Natural killer cell treated with Interleukin-12 subunit alpha and Interleukin-12 subunit beta and Interleukin-15 and Interleukin-18, amount 100 ng/mL, for 72 hours (primary cell): ENCODE measurements at regions not wholly inside any gene's neighbourhood (a gene's known extent, or its start where the extent isn't known, plus 50 kb on each side); places are given as distances from the start of the nearest gene placed in this dataset.

Experiments
- ATAC-seq, 2 donors: fragments of 150-1000 bp; cut with Tn5 transposase in 1 of 2; sonication (Bioruptor Pico), chemical (Tn5 transposase) in 1 of 2; 2 replicates each; pipeline ENCODE4 v1.10.0; 2021
- DNase-seq: peaks from one replicate; pipeline ENCODE4 v3.0.0; 2022; ENCODE audit warnings: low spot score
- H3K27ac Mint-ChIP-seq, 2 donors: 1 replicate in 1 of 2; 2 replicates in 1 of 2; pipeline ENCODE4 v1.8.0; 2022; ENCODE audit warnings: mixed read lengths in 2 of 2, mild to moderate bottlenecking in 1 of 2, moderate library complexity in 1 of 2
- H3K27me3 Mint-ChIP-seq, 2 donors: 1 replicate in 1 of 2; 2 replicates in 1 of 2; pipeline ENCODE4 v1.8.0; 2022; ENCODE audit warnings: mixed read lengths in 2 of 2
- H3K36me3 Mint-ChIP-seq: one replicate; pipeline ENCODE4 v1.8.0; 2022; ENCODE audit warnings: mixed read lengths
- H3K4me1 Mint-ChIP-seq, 2 donors: 1 replicate in 1 of 2; 2 replicates in 1 of 2; pipeline ENCODE4 v1.8.0; 2022; ENCODE audit warnings: low read depth in 2 of 2, mixed read lengths in 2 of 2, mild to moderate bottlenecking in 1 of 2
- H3K4me3 Mint-ChIP-seq: one replicate; pipeline ENCODE4 v1.8.0; 2022; ENCODE audit warnings: mixed read lengths
- H3K9me3 Mint-ChIP-seq: 2 replicates; pipeline ENCODE4 v1.8.0; 2022; ENCODE audit warnings: mixed read lengths

DNA sequence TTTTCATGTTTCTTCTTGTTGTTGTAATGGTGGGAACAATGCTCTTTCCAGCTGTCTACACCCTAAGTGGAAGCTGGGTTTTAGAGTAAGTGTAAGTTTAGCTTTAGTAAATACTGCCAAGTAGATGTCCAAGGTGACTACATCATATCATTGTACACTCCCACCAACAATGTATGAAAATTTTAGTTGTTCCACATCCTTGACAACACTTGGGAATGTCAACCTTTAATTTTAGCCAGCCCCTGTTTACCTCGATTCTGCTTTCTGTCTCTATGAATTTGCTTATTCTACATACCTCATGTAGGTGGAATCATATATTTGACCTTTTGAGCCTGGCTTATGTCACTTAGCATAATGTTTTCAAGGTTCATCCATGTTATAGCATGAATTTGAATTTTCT lies 93.0 kb downstream of the MTPAP start:
- H3K36me3 Mint-ChIP-seq: peaks cover 22% of the 10 kb centered on the region
- ATAC-seq (no peak), DNase-seq (no peak)
- H3K27me3 Mint-ChIP-seq: peaks cover 5 to 47% of the 10 kb centered on the region in 2 donors
- H3K4me3 Mint-ChIP-seq: no peak overlapping the region
- H3K27ac Mint-ChIP-seq: no peak overlapping the region
- peaks cover 7% of the 10 kb centered on the region for H3K9me3 Mint-ChIP-seq
- H3K4me1 Mint-ChIP-seq: peaks cover 0 to 3% of the 10 kb centered on the region in 2 donors

DNA sequence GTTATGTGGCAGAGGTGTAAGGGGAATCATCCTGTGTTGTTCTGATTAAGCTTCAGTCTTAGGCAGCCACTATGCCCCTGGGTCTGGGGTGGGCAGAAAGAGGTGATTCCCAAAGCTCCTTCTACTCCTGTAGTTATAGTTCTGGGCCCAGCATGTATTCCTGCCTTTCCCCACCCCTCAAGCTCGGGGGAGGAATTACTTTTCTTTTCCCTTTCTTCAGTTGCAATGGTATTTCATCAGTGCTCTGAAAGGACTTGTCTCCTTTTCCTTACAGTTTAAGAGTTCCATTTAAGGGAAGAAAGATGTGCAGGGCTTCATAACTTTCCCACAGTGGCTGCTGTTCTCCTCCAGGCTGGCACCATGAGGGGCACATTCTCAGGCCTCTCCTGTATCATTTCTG lies 94.2 kb downstream of the MTPAP start:
- peaks cover 3 to 45% of the 10 kb centered on the region in 2 donors for H3K27me3 Mint-ChIP-seq
- peaks cover 0 to 3% of the 10 kb centered on the region in 2 donors for H3K4me1 Mint-ChIP-seq
- ATAC-seq (no peak), DNase-seq (no peak)
- H3K27ac Mint-ChIP-seq: no peak overlapping the region
- peaks cover 7% of the 10 kb centered on the region for H3K9me3 Mint-ChIP-seq
- H3K4me3 Mint-ChIP-seq: no peak overlapping the region
- peaks cover 22% of the 10 kb centered on the region for H3K36me3 Mint-ChIP-seq

DNA sequence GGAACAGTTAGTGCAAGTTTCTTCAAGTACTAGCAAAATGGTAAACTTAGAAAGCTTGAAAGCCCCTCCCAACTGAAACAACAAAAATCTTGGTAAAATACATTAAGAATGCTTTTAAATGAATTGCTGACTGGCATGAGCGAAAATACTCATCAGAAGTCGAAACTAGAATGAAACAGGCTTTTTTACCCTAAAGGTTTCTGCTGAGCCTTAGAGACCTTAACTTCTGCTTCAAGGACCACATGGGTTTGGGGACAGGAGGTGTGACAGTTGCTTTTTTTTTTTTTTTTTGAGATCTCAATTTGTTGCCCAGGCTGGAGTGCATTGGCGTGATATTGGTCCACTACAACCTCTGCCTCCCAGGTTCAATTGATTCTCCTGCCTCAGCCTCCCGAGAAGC lies 100.3 kb downstream of the MTPAP start:
- H3K27me3 Mint-ChIP-seq: peaks cover 0 to 7% of the 10 kb centered on the region in 2 donors

DNA sequence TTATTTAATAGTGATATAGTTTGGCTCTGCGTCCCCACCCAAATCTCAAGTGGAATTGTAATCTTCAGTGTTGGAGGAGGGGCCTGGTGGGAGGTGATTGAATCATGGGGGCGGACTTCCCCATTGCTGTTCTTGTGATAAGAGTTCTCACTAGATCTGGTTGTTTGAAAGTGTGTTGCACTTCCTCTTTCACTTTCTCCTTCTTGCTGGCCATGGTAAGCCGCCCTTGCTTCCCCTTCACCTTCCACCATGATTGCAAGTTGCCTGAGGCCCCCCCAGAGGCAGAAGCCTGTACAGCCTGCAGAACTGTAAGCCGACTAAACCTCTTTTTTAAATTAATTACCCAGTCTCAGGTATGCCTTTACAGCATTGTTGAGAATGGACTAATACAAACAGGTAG lies 101.4 kb downstream of the MTPAP start:
- ATAC-seq (no peak), DNase-seq (no peak)
- Mint-ChIP-seq H3K36me3 (no peaks in the 10 kb centered on the region), H3K4me3 (no peak overlapping the region), H3K27ac (peak overlapping the region in 1 of 2 donors; percentile 13), H3K4me1 (peaks cover 9 to 10% of the 10 kb centered on the region in 2 donors), H3K9me3 (peaks cover 5% of the 10 kb centered on the region), H3K27me3 (no peaks in the 10 kb centered on the region)

More for the DNA sequence above, 100.3 kb downstream of the MTPAP start:
- Mint-ChIP-seq H3K27ac (no peak overlapping the region), H3K4me1 (peaks cover 9 to 10% of the 10 kb centered on the region in 2 donors), H3K4me3 (no peak overlapping the region), H3K36me3 (peaks cover 6% of the 10 kb centered on the region), H3K9me3 (peaks cover 5% of the 10 kb centered on the region)
- no peak for DNase-seq
- ATAC-seq: no peak

DNA sequence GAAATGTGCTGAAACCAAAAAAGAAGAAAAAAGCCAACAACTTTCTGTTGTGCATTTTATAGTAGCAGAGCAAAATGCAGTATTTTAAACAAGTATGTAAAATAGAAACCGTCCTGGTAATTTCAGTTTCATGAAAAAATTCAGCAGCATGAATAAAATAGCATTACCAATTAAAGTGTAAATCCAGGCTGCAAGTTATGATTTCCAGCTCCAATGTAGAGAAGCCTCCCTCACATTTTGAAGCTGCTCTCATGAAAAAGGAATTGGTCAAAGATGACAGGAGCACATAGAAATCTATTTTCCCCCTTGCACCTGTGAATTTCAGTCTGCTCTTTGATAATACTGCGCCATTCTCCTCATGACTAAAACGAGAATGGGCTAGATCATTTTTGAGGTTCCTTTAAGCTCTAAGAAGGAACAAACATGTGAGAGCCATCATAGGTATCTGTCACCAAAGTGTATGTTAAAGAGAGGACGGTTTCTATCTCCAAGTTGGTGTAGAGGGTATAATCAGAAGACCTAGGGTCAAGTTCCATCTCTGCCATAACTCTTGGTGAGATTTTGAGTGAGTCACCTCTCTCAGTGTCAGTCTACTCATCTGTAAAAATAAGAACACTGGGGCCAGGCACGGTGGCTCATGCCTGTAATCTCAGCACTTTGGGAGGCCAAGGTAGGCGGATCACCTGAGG lies 107.5 kb downstream of the MTPAP start:
- Mint-ChIP-seq H3K4me3 (no peak overlapping the region), H3K9me3 (no peaks in the 10 kb centered on the region), H3K27me3 (peaks cover 3 to 7% of the 10 kb centered on the region in 2 donors)

DNA sequence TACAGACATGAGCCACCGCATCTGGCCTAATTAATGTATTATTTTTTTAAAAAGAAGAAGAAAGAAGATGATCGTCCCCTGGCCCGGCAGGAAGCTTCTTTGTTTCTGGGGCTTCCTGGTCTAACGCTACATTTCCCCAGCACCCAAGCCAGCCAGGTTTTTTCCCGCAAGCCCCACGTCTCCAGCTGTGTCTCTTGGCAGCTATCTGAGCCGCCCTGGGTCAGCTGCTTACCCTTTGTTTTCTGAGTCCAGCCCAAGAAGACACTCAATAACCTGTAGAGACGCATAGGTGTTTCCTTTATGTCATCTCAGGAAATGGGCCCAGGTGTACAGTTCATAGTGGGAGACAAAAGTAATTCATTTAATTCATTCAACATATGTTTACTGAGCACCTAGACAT lies 110.2 kb downstream of the MTPAP start:
- no peak overlapping the region for H3K27ac Mint-ChIP-seq
- H3K4me3 Mint-ChIP-seq: no peak overlapping the region
- H3K9me3 Mint-ChIP-seq: no peaks in the 10 kb centered on the region
- DNase-seq: no peak
- H3K27me3 Mint-ChIP-seq: peaks cover 7 to 18% of the 10 kb centered on the region in 2 donors
- H3K4me1 Mint-ChIP-seq: no peaks in the 10 kb centered on the region
- no peaks in the 10 kb centered on the region for H3K36me3 Mint-ChIP-seq
- no peak for ATAC-seq

More for the DNA sequence above, 107.5 kb downstream of the MTPAP start:
- no peak for ATAC-seq
- H3K36me3 Mint-ChIP-seq: no peaks in the 10 kb centered on the region
- DNase-seq: no peak
- H3K27ac Mint-ChIP-seq: no peak overlapping the region
- no peaks in the 10 kb centered on the region for H3K4me1 Mint-ChIP-seq

DNA sequence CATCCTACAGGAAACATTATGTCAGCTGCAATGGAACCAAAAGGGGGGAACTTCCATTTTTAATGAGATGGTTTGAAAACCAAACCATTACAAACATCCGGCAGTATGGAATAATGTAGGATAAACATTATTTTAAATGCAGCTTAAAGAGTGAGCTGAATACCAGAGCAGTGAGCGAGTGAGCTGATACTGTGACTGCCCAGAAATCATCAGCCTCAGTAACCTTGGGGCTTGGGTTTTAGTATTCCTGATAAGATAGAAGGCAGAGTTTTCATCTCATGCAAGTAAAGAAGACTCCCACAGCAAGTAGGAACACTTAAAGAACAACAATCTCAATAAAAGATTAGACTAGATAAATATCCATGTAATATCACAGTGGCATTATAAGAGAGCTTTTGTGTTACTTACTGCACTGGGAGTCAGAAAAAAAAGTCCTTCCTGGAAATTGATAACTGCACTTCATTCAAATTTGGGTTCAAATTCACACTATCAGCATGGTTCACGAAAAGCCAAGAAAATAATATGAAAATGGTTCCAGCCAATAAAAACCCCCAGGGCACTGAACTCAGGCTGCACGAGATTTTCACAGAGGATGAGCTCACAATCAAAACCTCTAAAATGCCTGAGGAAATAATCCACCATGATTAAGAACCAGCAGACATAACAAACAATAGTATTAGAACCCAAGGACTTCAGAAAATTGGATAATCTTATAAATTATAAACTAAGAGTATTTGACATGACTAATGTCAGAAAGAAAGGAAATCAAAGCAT lies 115.7 kb downstream of the MTPAP start:
- H3K27me3 Mint-ChIP-seq: peaks cover 16 to 29% of the 10 kb centered on the region in 2 donors
- no peaks in the 10 kb centered on the region for H3K36me3 Mint-ChIP-seq
- H3K4me3 Mint-ChIP-seq: no peak overlapping the region
- ATAC-seq (no peak), DNase-seq (no peak)
- H3K4me1 Mint-ChIP-seq: no peaks in the 10 kb centered on the region
- no peaks in the 10 kb centered on the region for H3K9me3 Mint-ChIP-seq
- no peak overlapping the region for H3K27ac Mint-ChIP-seq

DNA sequence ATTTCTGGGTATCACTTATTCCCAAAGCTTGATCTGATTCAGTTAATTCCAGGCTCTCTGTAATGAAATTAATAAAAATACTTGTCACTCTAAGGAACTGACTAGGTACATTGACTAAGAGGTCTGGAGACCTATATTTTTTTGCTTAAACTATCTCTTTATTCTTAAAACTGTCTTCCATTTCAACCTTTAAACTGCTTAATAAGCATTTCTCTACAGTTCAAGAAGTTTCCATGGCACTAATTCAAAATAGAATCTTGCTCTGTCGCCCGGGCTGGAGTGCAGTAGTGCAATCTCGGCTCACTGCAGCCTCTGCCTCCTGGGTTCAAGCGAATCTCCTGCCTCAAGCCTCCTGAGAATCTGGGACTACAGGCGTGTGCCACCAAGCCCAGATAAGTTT lies 117.4 kb downstream of the MTPAP start:
- no peaks in the 10 kb centered on the region for H3K9me3 Mint-ChIP-seq
- no peaks in the 10 kb centered on the region for H3K4me1 Mint-ChIP-seq
- DNase-seq: no peak
- ATAC-seq: no peak
- no peak overlapping the region for H3K27ac Mint-ChIP-seq
- H3K4me3 Mint-ChIP-seq: no peak overlapping the region
- H3K27me3 Mint-ChIP-seq: peaks cover 13 to 22% of the 10 kb centered on the region in 2 donors
- H3K36me3 Mint-ChIP-seq: no peaks in the 10 kb centered on the region

DNA sequence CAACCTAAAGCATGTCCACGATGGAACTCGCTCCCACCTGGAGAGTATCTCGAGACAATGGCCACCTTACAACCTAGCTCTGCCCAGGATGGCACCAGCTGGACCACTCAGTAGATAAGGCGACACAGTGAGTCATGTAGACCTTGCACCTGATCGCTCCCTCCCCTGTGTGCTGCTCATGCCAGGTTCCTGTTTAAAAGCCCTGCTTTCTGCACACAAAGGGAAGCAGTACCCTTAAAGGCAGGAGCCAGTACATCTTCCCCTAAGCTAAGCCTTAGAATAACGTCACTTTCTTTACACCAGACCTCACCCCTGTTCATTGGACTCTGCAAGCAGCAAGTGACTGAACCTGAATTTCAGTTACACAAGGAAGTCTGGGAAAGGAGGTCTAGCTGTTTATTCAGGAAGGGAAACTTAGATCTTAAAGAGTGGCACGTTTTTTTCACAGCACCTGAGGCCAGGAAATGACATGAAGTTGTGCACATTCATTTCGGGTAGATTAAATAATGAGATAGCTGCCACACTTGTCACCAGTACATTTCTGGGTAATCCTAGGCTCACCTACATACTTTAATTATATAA lies 117.9 kb downstream of the MTPAP start:
- no peaks in the 10 kb centered on the region for H3K4me1 Mint-ChIP-seq
- no peak overlapping the region for H3K4me3 Mint-ChIP-seq
- peaks cover 11 to 22% of the 10 kb centered on the region in 2 donors for H3K27me3 Mint-ChIP-seq
- ATAC-seq (peak in 1 of 2 donors; percentile 43), DNase-seq (no peak)
- no peaks in the 10 kb centered on the region for H3K36me3 Mint-ChIP-seq
- no peaks in the 10 kb centered on the region for H3K9me3 Mint-ChIP-seq
- H3K27ac Mint-ChIP-seq: no peak overlapping the region

DNA sequence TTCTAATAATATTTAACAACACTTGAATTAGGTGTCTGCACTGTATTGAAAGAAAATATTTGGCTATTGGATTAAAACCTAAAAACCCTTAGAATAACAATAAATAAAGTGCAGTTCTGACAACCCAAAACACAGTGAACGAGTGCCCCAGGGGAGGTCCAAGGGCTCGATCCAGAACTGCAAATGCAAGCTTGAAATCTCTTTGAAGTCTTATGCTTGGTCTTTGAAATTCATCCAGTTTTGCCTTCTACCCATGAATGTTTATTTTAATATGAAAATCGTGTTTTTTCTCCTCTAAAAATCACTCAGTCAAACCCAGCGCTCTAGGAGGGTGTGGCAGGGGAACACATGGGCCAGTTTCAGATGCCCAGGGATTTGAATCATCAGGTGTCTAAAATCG lies 119.5 kb downstream of the MTPAP start:
- H3K9me3 Mint-ChIP-seq: no peaks in the 10 kb centered on the region
- no peaks in the 10 kb centered on the region for H3K4me1 Mint-ChIP-seq
- no peaks in the 10 kb centered on the region for H3K36me3 Mint-ChIP-seq
- no peak for DNase-seq
- no peak overlapping the region for H3K4me3 Mint-ChIP-seq
- H3K27ac Mint-ChIP-seq: no peak overlapping the region
- no peak for ATAC-seq
- peaks cover 9 to 13% of the 10 kb centered on the region in 2 donors for H3K27me3 Mint-ChIP-seq

DNA sequence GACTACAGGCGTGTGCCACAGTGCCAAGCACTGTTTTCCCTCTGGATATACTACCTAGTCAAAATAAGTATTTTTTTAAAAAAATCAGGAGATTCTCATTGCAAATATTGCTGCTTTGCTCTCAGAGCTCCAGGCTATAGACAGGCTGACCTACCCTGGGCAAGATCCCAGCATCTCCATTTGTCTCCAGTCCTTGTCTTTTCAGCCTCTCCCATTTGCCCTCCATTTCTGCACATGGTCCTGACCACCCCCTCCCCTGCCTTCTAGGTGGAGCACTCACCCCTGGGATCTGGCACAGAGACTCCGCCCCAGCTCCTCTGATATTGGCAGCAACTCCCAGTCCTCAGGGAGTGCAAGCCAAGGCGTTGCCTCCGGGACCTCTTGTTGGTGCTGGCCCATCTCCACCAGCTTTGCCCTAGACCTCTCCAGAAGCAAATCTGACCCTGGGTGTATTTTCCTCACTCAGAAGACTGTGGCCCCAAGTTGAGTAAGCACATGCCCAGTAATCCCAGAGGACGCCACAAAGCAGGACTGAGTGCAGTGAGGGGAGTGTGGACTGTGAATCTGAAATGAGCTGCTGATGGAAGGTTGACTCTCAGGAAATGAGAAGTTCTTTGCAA lies 120.6 kb downstream of the MTPAP start:
- Mint-ChIP-seq H3K27me3 (peaks cover 9% of the 10 kb centered on the region in 2 donors), H3K27ac (no peak overlapping the region), H3K9me3 (no peaks in the 10 kb centered on the region), H3K4me1 (no peaks in the 10 kb centered on the region), H3K4me3 (no peak overlapping the region), H3K36me3 (no peaks in the 10 kb centered on the region)
- ATAC-seq (no peak), DNase-seq (no peak)

DNA sequence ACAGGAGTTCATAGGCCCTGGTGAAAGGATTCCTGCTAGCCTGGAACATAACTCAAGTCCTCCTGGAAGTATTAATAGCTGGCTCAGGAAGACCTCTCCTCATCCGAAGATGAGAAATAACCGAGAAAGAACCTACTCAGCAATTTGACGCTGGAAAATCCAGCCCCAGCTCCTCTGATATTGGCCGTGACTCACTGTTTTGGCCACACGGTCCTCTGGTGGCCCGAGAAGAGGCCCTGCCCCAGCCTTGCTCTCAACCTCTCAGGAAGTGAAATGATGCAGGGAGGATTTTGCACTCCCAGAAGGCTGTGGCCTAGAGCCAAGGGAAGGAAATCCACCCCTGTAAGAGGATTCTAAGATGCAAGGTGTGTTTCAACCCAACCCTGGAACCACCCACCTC lies 121.6 kb downstream of the MTPAP start:
- no peaks in the 10 kb centered on the region for H3K4me1 Mint-ChIP-seq
- no peak overlapping the region for H3K27ac Mint-ChIP-seq
- peaks cover 0 to 9% of the 10 kb centered on the region in 2 donors for H3K27me3 Mint-ChIP-seq
- DNase-seq (no peak), ATAC-seq (no peak)
- H3K9me3 Mint-ChIP-seq: no peaks in the 10 kb centered on the region
- no peak overlapping the region for H3K4me3 Mint-ChIP-seq
- no peaks in the 10 kb centered on the region for H3K36me3 Mint-ChIP-seq

DNA sequence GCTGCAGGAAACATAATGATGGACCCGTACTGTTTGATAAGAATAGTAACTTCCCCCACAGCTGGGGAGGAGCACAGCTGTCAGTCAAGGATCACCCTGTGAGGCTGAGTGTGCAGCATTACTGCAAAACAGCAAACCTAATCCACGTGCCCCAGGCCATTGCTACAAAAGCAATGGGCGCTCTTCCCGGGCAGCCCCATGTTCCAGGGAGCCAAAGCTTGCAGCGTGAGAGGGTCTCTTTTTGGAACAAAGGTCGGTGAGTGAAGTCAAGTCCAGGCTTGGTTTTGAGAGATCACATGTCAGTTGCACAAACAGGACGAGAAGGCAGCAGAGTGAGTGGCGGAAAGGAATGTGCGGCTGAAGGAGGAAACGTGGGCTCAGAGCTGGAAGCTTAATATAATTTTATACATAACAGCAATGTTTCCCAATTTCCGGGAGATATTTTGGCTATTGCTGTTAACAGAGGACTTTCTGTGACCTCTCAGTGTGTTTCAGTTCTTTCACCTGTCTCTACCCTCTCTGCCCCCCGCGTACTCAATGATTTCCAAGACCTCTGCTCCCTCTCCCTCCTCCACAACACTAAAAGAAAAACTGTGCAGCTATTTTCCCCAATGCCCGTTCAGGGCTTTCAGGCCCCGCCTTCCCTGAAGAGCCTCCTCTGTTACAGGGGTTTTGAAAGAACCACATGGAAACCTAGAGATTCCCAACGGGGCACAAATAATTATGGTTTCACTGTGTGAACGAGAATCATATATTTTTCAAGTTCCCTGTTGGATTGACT lies 128.9 kb downstream of the MTPAP start:
- no peaks in the 10 kb centered on the region for H3K36me3 Mint-ChIP-seq
- H3K27ac Mint-ChIP-seq: no peak overlapping the region
- DNase-seq (no peak), ATAC-seq (no peak)
- no peaks in the 10 kb centered on the region for H3K9me3 Mint-ChIP-seq
- H3K27me3 Mint-ChIP-seq: peaks cover 25 to 35% of the 10 kb centered on the region in 2 donors
- no peak overlapping the region for H3K4me3 Mint-ChIP-seq
- H3K4me1 Mint-ChIP-seq: peaks cover 2 to 12% of the 10 kb centered on the region in 2 donors
